NB4 (cell line): ENCODE measurements at regions not wholly inside any gene's neighbourhood (a gene's known extent, or its start where the extent isn't known, plus 50 kb on each side); places are given as distances from the start of the nearest gene placed in this dataset.
A peak's percentile ranks its signal among the peaks of the same experiment; 100 is the strongest.

Source experiments
- DNase-seq: peaks from one replicate; pipeline ENCODE4 v3.0.0; 2010; ENCODE audit warnings: low read depth
- H3K4me3 ChIP-seq: one replicate; pipeline ENCODE4 v1.5.1; 2011; ENCODE audit warnings: mild to moderate bottlenecking, low read depth, low read length, moderate library complexity
- MYC ChIP-seq: IDR thresholded peaks from 2 replicates; pipeline ENCODE4 v1.6.1; 2011; ENCODE audit warnings: low read depth, low read length
- POLR2A ChIP-seq: IDR thresholded peaks from 2 replicates; pipeline ENCODE4 v1.6.1; 2011; ENCODE audit warnings: mild to moderate bottlenecking; ENCODE audit not compliant: insufficient read length; ENCODE audit errors: extremely low read depth
- TF ChIP-seq, protein P1 (sequence below): IDR thresholded peaks from one replicate; pipeline ENCODE4 v1.5.1; 2012; ENCODE audit warnings: low read depth, low read length
- TF ChIP-seq, protein P2 (sequence below): IDR thresholded peaks from 2 replicates; pipeline ENCODE4 v1.6.1; 2011; ENCODE audit warnings: low read depth, low read length

DNA sequence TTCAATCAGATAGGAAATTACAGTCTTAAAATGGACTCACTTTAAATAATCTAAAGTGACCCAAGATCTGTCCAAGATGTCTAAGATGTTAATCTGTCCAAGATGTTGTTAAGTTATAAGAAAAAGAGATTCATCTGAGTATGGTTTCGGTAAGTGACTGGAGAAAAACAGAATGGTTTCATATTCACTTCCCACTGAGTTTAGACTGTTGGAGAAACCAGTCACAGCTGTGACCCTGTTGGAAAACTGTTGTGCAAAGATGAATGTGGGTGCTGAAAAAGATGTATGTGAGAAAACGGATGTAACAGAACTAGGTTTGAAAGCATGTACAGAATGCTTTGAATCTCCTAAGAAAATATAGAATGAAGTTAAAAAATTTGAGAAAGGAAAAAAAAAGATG is 325.9 kb downstream of the COL12A1 start:
- DNase-seq, result no peak
- TF ChIP-seq MYC (no peak), POLR2A (no peak)
- TF ChIP-seq, protein P1, sequence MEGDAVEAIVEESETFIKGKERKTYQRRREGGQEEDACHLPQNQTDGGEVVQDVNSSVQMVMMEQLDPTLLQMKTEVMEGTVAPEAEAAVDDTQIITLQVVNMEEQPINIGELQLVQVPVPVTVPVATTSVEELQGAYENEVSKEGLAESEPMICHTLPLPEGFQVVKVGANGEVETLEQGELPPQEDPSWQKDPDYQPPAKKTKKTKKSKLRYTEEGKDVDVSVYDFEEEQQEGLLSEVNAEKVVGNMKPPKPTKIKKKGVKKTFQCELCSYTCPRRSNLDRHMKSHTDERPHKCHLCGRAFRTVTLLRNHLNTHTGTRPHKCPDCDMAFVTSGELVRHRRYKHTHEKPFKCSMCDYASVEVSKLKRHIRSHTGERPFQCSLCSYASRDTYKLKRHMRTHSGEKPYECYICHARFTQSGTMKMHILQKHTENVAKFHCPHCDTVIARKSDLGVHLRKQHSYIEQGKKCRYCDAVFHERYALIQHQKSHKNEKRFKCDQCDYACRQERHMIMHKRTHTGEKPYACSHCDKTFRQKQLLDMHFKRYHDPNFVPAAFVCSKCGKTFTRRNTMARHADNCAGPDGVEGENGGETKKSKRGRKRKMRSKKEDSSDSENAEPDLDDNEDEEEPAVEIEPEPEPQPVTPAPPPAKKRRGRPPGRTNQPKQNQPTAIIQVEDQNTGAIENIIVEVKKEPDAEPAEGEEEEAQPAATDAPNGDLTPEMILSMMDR, result no peak
- TF ChIP-seq, protein P2, sequence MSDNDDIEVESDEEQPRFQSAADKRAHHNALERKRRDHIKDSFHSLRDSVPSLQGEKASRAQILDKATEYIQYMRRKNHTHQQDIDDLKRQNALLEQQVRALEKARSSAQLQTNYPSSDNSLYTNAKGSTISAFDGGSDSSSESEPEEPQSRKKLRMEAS, result no peak

DNA sequence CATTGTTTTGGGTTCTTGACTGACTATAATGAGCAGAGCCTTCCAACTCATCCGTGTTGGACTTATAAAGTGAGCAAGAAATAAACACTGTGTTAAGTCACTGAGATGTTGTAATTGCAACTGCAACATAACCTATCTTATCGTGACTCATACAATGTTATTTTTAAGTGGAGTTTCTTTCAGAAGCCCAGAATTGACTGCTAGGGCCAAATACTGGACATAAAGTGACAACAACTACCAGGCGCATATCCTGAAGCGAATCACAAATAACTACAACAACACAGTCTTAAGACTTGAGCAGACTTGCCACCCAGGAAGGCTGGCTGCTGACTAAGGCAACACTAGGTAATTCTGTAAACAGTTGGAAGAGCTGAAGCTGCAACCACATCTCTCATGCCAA is 326.6 kb downstream of the COL12A1 start:
- DNase-seq, result no peak
- TF ChIP-seq POLR2A (no peak), MYC (no peak)
- TF ChIP-seq, protein P2, result no peak
- TF ChIP-seq, protein P1, result no peak
- no peak overlapping the region for H3K4me3 ChIP-seq

More for the DNA sequence above, 325.9 kb downstream of the COL12A1 start:
- no peak overlapping the region for H3K4me3 ChIP-seq

DNA sequence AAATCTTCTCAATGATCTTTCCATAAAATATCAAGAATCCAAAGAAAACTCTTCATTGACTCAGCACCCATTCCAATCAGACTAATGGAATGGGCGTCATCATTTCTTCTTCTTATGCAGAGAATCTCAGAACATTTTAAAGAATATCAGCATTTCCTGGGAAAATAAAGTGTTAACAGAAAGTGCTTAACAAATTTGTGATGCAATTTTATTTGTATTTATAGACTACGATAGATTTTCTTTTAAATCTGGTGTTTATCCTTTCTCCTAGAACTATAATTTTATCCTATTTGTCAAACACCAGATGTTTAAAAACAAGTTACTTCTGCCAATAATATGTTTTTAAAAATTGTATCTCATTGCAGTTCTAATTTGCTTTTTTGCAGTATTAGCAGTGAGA is 330.7 kb downstream of the COL12A1 start:
- DNase-seq, result no peak
- H3K4me3 ChIP-seq, result no peak overlapping the region
- TF ChIP-seq POLR2A, result no peak
- no peak for TF ChIP-seq MYC
- TF ChIP-seq, protein P2, result no peak
- TF ChIP-seq, protein P1, result no peak

DNA sequence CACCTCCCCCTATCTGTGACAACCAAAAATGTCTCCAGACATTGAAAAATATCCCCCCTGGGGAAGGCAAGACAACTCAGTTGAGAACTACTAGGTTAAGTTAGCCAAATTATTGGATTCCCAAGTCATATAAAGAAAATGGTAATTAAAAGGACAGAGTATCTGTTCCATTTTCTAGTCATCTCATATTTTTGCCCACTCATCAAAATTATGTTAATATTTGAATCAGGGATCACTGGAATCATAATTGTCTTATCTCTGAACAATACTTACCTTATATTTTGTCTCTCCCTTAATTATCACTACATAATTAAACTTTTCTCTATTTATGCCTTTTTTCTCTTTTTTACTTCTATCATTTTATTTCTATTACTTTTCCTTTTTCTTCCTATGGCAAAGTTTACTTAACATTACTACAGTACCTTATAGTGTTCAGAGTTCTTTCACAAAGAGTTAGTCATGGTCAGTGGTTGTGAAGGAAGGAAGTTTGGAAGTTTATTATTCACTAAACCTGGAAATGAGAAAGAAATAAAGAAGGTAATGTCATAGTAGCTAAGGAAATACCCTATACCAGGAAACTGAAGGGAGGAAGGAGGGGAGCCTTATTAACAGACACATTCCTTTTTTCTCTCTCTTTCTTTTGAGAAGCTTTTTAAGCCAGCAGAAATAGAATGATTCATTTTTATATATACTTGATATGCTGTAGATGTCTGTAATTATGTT is 332.9 kb downstream of the COL12A1 start:
- no peak for DNase-seq
- no peak overlapping the region for H3K4me3 ChIP-seq
- TF ChIP-seq, protein P1, result peak; percentile 12
- TF ChIP-seq POLR2A, result no peak

DNA sequence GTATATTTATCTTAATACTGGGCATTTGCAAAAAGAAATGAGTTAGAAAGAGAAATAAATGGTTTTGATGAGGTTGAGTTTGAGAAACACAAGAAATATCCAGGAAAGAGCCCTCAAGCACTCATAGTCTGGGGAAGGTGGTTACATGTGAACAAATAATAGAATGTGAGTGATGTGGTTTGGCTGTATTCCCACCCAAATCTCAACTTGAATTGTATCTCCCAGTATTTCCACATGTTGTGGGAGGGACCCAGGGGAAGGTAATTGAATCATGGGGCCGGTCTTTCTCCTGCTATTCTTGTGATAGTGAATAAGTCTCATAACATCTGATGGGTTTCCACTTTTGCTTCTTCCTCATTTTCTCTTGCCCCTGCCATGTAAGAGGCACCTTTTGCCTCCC is 334.1 kb downstream of the COL12A1 start:
- TF ChIP-seq POLR2A, result no peak
- TF ChIP-seq, protein P2, result no peak
- no peak for TF ChIP-seq MYC
- DNase-seq, result no peak
- H3K4me3 ChIP-seq, result no peak overlapping the region

DNA sequence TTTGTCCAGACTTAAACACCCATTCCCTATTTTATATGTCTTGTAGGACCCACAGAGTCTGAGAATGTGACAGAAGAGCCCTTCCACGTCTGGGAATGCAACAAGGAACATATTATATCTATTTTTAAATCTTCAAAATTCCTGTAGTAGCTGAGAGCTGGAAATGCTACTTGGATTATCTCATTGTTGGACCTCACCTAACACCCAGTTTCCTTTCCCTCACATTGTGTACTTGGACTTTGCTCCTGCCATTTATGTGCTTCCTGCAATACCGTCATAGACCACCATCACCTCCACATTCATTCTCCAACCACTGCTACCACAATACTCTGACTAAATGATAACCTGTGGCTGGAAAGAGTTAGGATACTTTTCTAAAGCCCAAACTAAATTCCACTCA is 335.4 kb downstream of the COL12A1 start:
- H3K4me3 ChIP-seq, result no peak overlapping the region
- peak; percentile 3 for DNase-seq
- TF ChIP-seq, protein P2, result no peak
- TF ChIP-seq, protein P1, result no peak
